Stimulated activated CD4-positive, alpha-beta T cell treated with anti-CD3 and anti-CD28 coated beads, Interleukin-15, amount 100 ng/mL, for 24 hours (primary cell): ENCODE measurements at regions not wholly inside any gene's neighbourhood (a gene's known extent, or its start where the extent isn't known, plus 50 kb on each side); places are given as distances from the start of the nearest gene placed in this dataset.

Source experiments
- DNase-seq: peaks from one replicate; pipeline ENCODE4 v3.0.0-alpha.2; 2020

DNA sequence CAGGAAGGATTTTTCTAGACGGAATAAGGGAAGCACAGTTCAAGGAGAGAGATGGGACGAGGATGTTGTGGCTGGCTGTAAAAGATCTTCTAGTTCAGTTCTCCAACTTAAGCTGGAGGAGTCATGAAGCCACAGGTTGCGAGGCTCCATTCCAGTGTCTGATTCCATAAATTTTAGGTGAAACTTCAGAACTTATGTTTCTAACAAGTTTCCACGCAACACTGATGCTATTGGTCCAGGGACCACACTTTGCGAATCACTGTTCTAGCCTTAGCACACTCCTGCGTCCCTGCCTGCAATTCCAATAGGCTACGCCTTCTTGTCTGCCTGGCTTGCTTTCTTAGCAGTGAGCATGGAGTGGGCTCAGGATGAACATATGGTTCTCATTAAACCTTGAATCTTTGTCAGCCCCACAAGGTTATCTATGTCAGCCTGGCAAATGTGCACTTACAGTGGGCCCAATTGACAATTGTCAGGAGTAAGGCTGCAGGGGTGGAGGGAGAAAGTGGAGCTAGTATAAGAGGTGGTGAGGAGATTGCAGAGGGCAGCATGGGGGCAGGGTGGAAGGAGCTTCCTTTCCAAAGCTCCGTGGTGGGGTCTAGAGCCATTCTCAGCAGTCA, 438.1 kb upstream of the ST6GAL2 start:
- DNase-seq: no peak

DNA sequence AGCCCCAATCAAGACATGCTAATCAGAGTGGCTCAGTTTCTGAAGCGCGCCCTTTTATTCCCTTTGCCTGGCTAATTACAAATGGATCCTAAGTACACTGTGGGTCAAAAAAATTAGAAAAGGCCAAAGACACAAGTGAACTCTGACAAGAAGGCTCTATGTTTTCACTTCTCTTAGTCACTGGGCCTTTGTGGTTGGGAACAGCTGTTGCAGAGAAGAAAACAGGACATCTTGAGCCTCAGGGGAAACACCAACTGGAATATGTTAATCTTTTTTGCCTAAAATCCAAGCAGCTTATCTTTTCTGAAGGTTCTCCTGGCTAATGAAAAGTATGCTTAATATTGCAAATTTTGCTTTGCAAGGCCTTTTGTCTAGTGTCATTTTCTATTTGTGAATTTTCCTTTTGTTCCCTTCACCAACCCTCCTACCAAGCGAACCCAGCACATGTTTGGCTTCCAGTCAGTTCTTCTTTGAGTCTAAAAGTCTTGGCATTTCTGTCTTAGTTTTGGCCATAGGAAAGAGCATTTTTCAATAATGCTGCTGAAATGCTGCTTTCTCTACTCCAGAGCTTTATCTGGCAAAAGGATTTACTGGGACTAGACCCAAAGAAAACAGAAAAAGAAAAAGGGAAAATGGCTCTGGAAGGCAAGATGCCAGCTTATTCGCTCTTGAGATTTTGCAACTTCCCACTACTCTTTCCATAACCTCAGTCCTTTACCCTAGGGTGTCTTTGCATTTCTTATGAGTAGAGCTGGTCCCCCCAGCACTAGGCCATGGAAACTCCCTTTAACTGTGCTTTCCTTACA, 440.2 kb upstream of the ST6GAL2 start:
- no peak for DNase-seq

DNA sequence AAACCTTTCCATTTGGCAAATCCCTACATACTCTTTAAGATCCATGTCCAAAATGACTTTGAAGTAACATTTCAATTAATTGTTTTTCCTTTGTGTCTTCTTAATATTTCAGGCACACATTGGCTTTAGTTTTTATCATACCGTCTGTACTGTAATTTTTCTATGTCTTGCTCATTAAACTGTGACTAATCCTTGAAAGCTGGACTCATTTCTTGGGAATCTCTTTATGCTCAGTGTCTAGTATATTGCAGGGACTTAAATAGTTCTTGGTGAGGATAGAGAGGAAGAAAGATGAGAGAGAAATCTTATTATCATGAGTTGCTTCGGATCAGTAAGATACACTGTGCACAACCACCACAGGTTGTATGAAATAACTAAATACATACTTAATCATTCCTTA, 448.3 kb upstream of the ST6GAL2 start:
- no peak for DNase-seq

DNA sequence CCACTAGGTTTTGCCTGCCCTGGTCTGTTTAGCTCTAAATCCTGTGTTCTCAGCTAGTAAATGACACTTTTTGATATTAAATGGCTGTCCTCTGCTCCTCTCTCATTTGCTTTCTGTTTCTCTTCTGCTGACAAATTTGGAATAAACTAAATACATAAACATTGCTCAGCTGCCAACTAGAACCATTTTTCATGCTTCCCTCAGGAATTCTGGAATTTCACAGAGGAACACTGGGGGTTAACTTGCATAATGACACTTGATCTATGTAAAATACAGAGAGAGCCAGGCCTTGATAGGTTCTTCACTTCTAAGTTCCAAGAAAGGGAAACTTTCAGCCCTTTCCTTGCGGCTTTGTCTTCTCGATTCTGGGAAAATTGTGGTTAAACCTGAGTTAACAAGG, 450.6 kb upstream of the ST6GAL2 start:
- DNase-seq: no peak

DNA sequence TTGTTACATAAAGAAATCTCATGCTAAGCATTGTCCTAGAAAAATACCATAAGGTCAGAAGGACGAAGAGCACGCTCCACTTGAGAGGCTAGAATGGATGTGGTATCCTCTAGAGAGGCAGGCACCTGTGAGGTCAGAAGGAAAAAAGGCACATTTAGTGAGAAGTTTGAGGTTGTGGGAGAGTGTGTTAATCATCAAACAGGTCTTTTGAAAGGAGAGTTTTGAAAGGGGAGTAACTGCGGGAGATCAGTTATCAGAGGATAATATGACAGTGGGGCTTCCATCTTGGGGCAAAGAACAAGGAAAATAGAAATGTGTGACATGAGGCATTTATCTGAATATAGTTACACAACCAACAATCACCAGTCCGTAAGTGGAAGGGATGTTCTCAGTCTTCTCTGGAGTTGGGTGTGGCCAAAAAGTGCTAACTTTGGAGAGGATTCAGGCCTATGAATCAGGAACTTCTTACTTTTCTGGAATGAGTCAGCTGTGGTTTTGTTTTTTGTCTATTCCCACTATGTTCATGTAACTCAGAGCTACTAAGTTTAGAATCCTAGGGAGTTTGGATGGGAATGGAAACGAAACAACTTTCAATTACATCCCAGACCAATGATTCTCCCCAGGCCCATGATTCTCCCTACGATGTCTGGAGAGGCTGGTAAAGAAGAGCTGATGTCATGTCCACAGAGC, 451.4 kb upstream of the ST6GAL2 start:
- no peak for DNase-seq

DNA sequence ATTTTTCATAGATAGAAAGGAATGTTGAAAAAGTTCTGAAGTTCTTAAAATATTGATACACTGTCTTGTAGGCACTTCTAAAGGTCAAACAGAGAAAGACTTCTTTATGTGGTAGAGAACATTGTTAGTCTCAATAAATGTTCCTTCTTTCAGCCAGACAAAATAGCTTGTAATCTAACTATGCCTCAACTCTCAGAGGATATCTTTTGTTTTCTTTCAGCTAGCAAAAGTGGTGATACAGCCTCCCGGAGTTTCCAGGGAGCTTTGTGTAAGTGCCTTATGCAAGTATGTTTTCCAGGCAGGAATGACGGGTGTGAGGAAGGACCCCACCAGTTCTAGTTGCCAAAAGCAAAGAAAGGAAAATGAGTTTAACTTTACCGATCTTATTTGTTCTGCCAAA, 452.1 kb upstream of the ST6GAL2 start:
- DNase-seq: no peak

DNA sequence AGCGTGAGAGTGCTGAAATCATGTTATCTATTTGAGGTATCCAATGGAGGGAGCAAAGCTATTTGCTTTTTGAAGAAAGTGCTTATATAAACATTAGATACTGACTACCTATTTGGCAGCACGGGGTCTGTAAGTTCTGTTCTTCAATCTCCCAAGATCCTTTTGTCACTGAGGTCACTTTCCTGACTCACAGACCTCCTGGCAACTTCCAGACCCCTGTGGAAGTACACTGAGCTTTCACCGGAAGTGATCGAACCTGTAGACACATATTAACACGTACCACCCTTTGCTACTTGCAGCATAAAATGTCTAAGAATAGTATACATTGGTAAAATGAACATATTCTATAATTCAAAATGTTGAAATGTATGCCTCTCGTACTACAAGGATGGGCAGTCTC, 452.6 kb upstream of the ST6GAL2 start:
- DNase-seq: no peak

DNA sequence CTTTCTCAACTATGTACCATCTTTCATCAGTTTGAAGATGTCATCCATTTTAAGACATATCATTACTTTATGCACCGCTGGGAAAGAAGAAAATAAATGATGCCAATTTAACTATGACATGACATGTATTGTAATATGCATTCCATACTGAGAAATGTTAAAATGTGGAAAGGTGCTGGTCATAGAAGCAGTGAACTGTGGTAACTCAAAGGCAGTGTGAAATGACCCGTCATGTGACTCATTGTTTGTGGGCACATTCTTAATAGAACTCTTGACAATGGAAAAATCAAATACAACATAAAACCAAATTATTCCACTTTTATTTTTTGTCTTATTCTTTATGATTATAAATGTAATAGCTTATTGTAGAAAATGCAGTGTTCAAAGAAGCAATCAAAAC, 455.0 kb upstream of the ST6GAL2 start:
- DNase-seq: no peak

DNA sequence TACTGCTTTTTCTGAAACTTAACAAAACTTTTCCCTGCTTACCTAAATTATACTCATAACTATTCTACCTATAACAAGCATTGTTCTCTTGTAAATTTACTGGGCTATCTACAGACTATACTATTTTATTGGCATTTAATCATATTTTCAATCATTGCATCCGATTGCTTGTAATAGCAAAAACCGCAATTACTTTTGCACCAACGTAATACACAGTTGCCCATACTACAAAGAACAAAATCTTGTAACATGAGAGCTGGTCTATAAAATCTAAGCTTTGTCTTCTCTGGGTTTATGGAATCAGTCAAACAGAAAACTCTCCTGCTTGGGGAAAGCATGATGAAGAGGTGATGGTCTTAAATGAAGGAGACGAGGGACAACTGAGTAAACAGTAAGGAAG, 463.4 kb upstream of the ST6GAL2 start:
- DNase-seq: no peak

DNA sequence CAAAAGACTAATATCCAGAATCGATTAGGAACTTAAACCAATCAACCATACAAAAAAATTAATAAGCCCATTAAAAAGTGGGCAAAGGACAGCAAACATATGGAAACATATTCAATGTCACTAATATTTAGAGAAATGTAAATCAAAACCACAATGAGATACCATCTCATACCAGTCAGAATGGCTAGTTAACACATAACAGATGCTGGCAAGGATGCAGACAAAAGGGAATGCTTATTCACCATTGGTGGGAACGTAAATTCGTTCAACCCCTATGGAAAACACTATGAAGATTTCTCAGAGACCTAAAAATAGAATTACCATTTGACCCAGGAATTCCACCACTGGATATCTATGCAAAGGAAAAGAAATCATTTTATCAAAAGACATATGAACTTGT, 468.2 kb upstream of the ST6GAL2 start:
- no peak for DNase-seq

DNA sequence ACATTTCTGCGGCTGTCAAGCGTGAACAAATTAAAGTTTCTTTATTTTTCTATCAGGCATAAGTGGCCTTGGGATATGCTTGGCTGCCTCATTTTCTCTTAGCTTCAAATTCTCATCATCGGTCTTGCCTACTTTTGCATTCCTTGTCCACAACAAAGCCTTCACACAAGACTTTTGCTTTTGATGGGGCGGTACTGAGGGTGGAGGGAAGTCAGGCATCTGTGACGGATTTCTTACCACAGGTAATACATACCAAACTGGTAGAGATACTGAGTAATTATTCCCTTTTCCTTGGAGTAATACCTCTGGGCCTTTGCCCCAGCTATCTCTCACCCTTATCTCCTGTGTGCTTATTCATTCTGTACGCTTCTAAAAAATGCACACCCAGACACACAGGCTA, 468.3 kb upstream of the RGPD4 start:
- DNase-seq: no peak

DNA sequence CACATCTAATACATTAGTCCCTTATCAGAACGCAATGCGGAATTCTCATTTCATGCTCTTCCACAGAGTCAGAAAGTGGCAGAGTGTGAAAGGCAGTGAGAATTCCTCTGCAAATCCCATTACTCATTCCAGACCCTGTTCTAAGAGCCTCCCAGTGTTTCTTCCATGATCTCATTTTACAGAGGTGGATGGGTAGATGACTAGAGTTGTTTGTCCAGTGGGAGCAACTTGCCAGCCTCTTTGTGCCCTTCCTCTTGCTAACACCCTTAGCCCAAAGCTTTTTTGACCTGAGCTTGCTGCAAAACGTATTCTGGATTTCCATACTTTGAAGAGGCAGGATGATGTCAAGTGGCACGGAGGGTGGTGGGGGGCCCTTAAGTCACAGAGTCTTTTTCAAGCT, 467.7 kb upstream of the RGPD4 start:
- no peak for DNase-seq

DNA sequence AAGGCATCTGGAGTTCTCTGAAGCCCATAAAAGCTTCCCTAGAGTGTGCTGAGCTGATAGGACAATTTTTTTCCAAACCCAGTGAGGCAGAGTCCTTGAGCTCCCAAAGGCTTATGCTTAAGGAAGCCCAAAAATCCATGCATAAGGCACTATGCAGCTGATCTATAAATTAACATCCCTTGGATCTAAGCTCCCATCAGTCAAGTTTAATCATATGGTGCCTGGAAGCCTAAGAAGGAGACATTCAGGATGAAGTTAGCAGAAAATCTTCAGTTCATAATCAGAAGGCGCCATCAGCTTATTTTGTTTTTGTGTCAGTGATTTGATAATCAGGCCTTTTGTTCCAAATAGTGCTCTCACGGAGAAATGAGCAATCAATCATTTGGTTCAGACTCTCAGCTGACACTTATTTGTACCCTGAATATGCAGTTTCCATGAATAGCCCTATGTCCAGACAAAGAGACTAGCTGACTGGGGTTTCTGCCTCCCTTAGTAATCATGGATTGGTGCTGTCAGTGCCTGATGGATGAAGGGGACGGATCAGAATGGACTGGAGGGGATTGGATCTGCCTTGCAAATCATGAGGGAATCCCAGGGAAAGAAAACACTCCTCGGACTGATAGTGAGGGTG, 464.8 kb upstream of the RGPD4 start:
- no peak for DNase-seq

DNA sequence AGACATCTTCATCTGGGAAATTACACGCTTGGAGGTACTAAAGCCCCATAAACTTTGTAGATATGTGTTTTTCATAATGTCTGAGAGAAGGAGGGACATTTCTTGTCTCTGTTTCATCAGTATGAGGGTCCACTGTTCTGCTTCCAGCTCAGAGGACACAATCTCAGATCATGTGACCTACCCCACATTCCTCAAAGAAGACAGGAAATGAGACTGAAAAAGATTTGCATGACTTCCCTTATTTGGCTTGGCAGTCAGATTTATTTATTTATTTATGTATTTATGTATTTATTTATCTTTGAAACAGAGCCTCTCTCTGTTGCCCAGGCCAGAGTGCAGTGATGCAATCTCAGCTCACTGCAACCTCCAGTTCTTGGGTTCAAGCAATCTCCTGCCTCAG, 463.7 kb upstream of the RGPD4 start:
- DNase-seq: no peak

DNA sequence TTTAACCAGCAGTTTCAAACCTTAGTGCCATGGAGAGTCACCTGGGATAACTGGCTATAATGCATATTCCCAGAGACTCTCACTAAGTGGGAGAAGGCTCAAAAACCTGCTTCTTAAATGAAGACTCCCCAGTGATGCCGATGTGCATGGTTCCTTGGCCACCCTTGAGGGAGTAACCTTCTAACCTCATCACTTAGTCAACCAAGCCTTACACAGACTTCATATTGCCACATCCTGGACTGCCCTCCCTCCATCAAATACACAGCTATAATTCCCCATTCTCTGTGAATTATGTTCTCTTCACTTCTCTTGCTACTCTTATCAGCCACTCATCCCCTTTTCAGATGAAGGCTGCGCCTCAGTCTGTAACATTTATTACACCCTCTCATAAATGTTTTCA, 462.9 kb upstream of the RGPD4 start:
- DNase-seq: no peak

DNA sequence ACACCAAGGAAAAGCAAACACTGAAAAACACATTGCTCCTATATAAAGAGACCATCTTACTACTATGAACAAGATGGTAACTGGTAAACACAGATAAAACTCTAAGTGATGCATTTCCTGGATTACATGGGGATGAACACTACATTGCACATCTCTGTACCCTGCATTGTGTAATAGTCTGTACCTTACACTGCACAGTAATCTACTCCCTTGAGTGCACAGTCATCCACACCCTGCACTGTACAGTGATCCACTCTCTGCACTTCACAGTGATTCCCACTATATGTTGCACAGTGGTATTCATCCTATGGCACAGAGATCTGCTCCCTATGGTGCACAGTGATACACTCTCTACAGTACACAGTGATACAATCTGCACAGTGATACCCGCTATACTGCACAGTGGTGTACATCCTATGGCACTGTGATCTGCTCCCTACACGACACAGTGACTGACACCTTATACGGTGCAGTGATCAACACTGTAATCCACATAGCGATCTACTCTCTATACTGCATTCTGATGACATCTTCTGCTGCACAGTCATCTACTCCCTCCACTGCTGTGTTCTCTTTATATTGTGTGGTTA, 462.2 kb upstream of the RGPD4 start:
- no peak for DNase-seq

DNA sequence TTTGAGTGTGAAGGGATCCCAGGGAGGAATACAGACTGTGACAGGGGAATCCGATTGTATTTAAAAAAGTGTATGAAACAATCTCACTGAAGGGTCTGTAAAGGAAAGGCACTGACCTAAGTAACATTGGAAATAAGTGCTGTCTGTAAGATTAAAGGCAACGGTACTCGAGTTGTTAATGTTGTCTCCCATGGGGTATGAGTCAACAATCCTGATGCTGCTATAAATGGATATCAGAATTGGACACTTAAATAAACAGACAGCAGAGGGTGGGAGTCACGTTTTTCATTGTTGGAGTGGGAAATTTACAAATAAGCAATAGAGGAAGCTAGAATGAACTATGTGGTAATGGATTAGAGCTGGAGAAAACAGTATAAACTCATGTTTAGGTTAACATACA, 452.4 kb upstream of the RGPD4 start:
- DNase-seq: no peak

DNA sequence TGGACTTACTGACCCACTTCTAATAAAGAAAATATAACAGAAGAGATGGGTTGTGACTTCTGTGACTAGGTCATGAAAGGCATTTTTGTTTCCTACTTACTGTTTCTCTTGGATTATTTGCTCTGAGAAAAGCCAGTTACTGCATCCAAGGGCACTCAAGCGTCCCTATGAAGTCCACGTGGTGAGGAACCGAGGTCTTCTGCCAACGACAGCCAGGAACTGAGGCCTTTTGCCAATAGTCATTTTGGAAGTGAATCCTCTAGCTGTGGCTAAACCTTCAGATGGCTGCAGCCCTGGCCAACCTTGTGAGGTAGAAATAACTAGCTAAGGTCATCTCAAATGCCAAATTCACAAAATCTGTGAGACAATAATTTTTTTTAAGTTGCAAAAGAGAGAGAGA, 449.8 kb upstream of the RGPD4 start:
- DNase-seq: no peak

DNA sequence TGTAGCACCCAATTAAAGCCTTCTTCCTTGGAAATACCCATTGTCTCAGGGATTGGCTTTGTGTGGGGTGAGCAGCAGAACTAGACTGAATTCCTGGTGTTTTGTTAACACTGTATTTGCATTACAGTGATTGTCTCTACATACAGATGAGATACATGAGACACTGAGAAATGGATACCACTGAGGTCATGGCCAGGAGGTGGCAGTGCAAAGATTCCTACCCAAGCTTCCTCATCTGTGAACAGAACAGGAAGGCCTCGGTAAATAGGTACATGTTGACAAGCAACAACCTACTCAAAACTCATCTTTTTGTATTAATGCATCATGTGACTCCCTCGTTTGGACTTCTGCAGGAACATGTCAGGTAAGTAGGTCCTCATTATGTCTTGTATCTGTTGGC, 445.8 kb upstream of the RGPD4 start:
- DNase-seq: no peak

DNA sequence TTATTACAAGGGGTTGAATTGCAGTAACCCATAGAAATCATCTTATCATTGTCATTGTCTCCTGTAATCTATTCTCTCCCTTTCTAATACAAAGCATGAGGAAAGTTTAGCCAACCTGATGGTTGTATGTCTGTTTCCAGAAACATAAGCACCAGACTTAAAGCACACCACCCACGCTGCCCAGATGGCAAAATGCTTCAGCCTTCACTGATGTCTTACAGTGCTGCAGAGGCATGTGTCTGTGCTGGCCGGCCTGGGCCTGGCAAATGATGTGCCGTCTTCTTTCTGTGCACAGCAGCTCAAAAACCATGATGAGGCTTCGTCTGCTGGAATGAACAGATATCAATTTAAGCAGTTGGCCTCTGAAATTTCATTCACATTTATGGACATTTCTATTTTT, 443.0 kb upstream of the RGPD4 start:
- no peak for DNase-seq

DNA sequence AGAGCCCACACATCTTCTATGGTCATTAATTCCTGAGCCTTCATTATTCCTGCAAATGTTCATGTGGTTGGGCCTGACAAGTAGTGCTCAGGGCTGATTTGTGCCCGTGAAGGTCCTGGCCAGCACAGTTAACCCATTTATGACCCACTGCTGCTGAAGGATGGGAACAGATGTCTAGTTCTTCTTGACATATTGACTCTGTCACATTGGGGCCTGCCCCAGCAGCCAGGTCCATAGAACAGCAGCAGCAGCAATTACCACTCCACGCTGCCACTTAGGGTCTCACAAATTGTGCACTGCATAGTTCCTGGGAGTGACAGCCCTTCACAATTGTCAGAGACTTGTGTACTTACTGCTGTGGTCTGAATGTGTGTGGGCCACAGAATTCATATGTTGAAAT, 442.3 kb upstream of the RGPD4 start:
- no peak for DNase-seq

DNA sequence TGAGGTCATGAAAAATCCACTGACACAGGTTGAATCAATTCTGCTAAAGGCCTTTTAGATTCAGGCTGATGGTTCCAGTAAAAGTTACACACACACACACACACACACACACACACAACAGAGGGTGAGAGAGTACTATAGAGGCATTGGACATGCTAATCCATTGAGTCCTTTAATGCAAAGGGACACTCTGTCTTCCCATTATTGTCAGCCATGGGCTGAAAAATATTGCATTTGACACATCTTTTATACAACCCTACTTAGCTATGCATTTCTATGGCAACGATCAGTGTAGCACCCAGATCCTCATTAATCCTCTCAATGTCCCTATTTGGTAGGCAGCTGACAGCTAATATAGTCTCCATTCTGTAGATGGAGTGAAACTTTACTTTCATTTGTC, 440.8 kb upstream of the RGPD4 start:
- no peak for DNase-seq

DNA sequence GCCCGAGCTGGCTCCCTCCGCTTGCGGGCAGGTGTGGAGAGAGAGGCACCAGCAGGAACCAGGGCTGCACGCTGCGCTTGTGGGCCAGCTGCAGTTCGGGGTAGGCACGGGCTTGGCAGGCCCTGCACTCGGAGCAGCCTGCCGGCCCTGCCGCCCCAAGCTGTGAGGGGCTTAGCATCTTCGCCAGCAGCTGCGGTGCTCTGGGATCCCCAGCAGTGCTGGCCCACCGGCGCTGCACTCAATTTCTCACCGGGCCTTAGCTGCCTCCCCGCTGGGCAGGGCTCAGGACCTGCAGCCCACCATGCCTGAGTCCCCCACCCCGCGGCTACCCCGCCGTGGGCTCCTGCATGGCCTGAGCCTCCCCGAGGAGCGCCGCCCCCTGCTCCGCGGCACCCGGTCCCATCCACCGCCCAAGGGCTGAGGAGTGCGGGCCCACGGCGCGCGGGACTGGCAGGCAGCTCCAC, 434.4 kb upstream of the RGPD4 start:
- DNase-seq: no peak
